GM21360 (cell line): ENCODE measurements at regions not wholly inside any gene's neighbourhood (a gene's known extent, or its start where the extent isn't known, plus 50 kb on each side); places are given as distances from the start of the nearest gene placed in this dataset.
"Not testable (repeated sequence)": the region's sequence is repeated elsewhere in the genome, so short reads cannot be mapped to it uniquely, and the experiment has no call there.

Experiments
- ATAC-seq: cut with Tn5 transposase; IDR thresholded peaks from one replicate; pipeline ENCODE4 v1.9.1; 2021; ENCODE audit warnings: mild to moderate bottlenecking, moderate library complexity; ENCODE audit not compliant: unreplicated experiment

GRCh38 chr12:125353002-125353401 is 287.8 kb downstream of the AACS start:
- ATAC-seq = not testable (repeated sequence)

GRCh38 chr12:125353871-125354270 is 288.6 kb downstream of the AACS start:
- ATAC-seq = no peak

GRCh38 chr12:125355614-125356013 is 290.4 kb downstream of the AACS start:
- ATAC-seq = no peak

GRCh38 chr12:125356111-125356510 is 290.9 kb downstream of the AACS start:
- ATAC-seq = no peak

DNA sequence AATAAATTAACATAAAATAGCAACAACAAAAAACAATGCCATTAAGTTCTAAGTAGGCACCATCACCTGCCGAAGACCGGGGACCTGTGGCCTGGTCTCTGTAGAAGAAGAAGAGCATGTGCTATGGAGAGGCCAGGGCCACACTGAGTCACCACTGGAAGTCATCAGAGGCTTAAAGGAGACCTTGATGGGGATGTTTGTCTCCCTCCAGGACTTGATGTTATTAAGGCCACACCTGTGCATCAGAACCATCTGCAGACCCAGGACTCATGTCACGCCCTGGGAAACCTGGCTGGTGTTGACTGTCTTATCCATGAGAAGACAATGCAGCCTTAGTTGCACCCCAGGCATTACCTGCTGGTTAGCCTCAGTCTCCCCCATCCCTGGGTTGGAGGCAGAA is 292.3 kb downstream of the AACS start:
- ATAC-seq = no peak

DNA sequence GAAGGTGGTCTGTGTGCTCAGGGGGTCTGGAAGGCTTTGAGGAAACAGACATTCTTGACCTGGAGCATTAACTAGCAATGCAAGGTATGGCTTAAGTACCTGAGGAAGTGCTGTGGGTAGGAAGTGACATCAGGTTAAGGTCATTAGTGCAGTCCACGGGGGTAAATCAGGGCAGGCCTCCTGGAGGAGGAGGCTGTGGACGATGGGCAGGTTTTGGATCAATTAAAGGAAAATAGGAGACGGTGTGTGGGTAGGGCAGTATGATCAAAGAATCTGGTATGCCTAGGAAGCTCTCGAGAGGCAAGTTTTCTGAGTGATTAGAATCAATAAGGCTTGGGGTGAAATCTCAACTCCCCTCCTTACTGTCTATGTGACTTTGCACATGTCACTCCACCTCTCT is 295.3 kb downstream of the AACS start:
- ATAC-seq = no peak

DNA sequence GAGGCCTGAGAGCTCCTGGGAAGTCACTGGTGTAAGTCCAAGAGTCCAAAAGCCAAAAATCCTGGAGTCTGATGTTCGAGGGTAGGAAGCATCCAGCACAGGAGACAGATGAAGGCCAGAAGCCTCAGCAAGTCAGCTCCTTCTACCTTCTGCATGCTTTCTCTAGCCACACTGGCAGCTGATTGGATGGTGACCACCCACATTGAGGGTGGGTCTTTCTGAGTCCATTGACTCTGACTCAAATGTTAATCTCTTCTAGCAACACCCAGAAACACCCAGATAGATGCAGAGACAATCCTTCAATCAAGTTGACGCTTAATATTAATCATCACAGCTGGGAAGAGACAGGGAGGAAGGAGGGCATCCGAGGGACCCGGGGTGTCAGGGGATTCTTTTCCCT is 305.8 kb downstream of the AACS start:
- ATAC-seq = no peak

GRCh38 chr12:125372085-125372484 is 306.9 kb downstream of the AACS start:
- ATAC-seq = no peak

DNA sequence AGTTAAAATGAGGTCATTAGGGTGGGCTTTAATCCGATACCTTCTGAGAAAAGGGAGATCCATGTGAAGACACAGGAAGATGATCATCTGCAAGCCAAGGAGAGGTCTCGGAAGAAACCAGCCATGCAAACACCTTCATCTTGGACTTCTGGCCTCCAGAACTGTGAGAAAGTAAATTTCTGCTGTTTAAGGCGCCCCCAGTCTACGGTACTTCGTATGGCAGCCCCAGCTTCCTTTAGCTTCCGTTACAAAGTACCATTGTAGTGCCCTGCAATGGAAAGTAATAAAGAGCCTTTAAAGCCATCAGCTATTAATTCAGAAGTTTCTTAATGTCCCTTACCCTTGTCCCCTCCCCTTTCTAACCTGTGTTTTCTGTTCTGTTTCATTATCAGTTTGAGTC is 308.1 kb downstream of the AACS start:
- no peak for ATAC-seq

GRCh38 chr12:125376422-125376821 is 311.2 kb downstream of the AACS start:
- ATAC-seq = no peak

GRCh38 chr12:125377093-125377492 is 311.9 kb downstream of the AACS start:
- no peak for ATAC-seq

- no peak for ATAC-seq
Measured at GRCh38 chr12:125381373-125381772, 316.1 kb downstream of the AACS start.

GRCh38 chr12:125382926-125383325 is 317.7 kb downstream of the AACS start:
- ATAC-seq = no peak

- no peak for ATAC-seq
Measured at GRCh38 chr12:125386652-125387051, 321.4 kb downstream of the AACS start.

DNA sequence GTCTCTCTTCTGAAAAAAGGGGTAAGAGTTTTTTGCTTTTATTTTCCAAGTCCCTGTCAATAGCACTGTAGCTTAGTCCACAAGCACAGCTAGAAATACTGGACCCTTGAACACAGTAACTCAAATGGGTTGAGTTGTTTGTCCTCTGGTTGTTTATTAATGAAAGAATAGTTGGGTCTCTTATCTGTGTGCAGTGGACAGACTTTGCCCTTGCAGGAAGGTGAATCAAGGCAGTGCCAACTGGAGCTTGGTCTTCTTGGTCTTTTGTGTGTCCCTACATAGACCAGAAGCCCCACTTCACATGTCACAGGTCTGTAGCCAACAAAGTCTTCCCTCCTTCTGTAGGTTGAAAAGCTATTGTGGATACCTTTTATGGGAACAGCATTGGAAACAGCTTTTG is 322.0 kb downstream of the AACS start:
- no peak for ATAC-seq

DNA sequence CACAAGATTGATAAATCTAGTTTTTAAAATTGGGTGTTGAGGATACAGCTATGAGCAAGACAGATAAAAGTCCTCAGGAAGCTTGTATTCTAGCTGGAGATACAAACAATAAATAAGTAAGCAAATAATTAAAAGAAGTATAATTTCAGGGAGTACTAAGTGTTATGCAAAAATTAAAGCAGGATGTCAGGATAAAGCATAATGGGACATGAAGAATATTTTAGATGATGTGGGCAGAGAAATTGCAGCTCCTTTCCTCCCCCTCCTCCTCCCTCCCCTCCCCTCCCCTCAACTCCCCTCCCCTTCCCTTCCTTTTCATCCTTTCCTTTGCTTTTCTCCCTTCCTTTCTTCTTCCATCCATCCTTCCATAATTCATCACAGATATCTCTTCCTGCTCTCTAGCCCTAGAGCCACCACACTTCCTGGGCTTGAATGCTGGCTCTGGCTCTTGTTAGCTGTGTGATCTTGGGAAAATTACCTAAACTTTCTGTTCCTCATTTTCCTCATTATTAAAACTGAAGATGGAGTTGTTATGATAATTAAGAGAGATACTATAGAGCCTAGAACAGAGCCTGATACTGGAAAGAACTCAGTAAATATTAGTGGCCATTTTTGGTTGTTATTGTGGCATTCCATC is 323.9 kb downstream of the AACS start:
- ATAC-seq = no peak

- ATAC-seq = no peak
Measured at GRCh38 chr12:125393569-125393968, 328.3 kb downstream of the AACS start.

- ATAC-seq = no peak
Measured at GRCh38 chr12:125395583-125396215, 330.5 kb downstream of the AACS start.

DNA sequence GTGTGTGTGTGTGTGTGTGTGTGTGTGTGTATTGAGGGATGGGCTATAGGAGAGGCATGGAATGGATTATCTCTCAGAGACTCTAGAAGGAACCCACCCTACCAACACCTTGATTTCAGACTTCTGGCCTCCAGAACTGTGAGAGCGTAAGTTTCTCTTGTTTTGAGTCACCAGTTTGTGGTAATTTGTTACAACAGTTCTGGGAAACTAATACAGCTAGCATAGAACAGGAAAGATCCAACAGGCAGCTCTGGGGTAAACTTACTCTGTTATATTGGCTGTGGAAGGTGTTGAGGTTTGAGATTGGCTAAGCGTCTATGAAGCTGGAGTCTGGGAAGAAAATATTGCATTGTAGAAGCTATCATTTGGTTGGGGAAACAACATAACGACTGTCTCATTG is 334.3 kb downstream of the AACS start:
- no peak for ATAC-seq

- no peak for ATAC-seq
Measured at GRCh38 chr12:125402874-125403789, 337.9 kb downstream of the AACS start.

GRCh38 chr12:125403843-125404242 is 338.6 kb downstream of the AACS start:
- ATAC-seq = no peak

GRCh38 chr12:125406131-125406530 is 340.9 kb downstream of the AACS start:
- peak; percentile 96 for ATAC-seq
